Stimulated activated CD4-positive, alpha-beta T cell treated with anti-CD3 and anti-CD28 coated beads, TNF-alpha, amount 100 ng/mL, for 24 hours (primary cell): ENCODE measurements at regions not wholly inside any gene's neighbourhood (a gene's known extent, or its start where the extent isn't known, plus 50 kb on each side); places are given as distances from the start of the nearest gene placed in this dataset.
"Not testable (repeated sequence)": the region's sequence is repeated elsewhere in the genome, so short reads cannot be mapped to it uniquely, and the experiment has no call there.

ENCODE experiments used
- DNase-seq, 3 experiments: peaks; one replicate each; pipeline ENCODE4 v3.0.0-alpha.2; 2020; ENCODE audit warnings: low read depth in 3 of 3

- DNase-seq = no peak
These were observed 142.4 kb downstream of the FCRL5 start for GRCh38 chr1:157409927-157410326.

GRCh38 chr1:157407917-157408525 is 144.3 kb downstream of the FCRL5 start:
- no peak for DNase-seq

DNA sequence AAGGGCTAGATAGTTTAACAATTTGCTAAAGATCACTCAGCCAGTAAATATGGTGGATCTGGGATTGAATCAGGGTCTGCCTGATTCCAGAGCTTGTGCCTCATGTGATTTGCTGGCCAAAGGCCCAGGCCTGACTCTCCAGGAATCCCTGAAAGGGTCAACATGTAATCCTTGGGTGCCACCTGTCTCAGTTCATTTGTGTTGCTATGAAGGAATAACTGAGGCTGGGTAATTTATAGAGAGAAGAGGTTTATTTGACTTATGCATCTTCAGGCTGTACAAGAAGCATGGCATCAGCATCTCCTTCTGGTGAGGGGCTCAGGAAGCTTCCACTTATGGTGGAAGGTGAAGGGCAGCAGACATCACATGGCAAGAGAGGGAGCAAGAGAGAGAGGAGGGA is 144.9 kb downstream of the FCRL5 start:
- no peak for DNase-seq

GRCh38 chr1:157405662-157406061 is 146.7 kb downstream of the FCRL5 start:
- DNase-seq = no peak

DNA sequence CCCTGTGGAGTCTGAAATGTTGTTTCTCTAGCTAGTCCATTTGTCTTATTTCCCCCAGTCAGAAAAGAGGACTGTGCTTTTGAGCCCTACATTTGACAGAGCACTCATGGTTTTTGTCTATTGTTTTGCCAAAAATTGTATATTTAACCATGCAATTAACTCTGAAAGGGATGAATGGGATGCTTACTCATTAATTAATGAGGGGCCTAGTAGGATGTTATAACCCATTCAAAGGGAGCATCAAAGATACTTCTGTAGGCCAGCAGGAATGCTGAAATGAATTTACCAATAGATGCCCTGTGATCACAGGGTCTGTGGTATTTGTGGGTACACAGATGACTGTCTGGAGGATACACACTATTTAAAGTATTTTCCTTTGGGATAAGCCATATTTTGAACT is 147.7 kb downstream of the FCRL5 start:
- DNase-seq = no peak

GRCh38 chr1:157404063-157404501 is 148.2 kb downstream of the FCRL5 start:
- no peak for DNase-seq

- no peak for DNase-seq
These were observed 148.7 kb downstream of the FCRL5 start for GRCh38 chr1:157403608-157404007.

GRCh38 chr1:157403203-157403602 is 149.1 kb downstream of the FCRL5 start:
- no peak for DNase-seq

- no peak for DNase-seq
These were observed 151.5 kb downstream of the FCRL5 start for GRCh38 chr1:157400766-157401165.

- no peak for DNase-seq
These were observed 152.3 kb downstream of the FCRL5 start for GRCh38 chr1:157399984-157400382.

DNA sequence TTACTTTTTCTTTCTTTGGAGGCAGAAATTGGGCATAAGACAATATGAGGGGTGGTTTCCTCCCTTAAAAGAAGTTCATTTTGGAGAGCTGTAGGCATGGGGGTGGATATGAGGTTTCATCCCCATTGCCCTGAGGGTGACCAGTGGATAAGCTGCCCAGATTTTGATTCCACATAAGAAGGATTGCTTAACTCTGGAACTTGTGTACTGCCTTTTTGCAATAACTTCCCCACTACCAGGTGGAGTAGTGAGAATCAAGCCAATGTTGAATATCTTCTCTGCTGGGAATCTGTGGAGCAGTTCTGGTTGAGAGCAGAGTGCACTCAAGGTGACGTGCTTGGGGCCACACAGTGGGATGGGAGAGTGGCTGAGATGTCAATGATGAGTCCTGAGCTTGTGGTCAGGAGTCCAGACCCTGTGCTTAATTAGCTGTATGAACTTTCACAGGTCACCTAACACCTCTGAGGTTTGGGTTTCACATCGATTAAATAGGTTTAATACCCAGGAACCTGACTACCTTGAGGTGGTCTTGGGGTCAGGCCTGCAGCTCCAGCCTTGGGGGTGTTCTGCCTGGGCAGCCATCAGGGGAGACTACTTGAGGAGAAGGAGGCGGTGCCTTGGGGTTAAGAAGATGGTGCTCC is 152.9 kb downstream of the FCRL5 start:
- no peak for DNase-seq

- no peak for DNase-seq
These were observed 161.7 kb downstream of the FCRL5 start for GRCh38 chr1:157390651-157391050.

- no peak for DNase-seq
These were observed 164.3 kb downstream of the FCRL5 start for GRCh38 chr1:157388057-157388456.

DNA sequence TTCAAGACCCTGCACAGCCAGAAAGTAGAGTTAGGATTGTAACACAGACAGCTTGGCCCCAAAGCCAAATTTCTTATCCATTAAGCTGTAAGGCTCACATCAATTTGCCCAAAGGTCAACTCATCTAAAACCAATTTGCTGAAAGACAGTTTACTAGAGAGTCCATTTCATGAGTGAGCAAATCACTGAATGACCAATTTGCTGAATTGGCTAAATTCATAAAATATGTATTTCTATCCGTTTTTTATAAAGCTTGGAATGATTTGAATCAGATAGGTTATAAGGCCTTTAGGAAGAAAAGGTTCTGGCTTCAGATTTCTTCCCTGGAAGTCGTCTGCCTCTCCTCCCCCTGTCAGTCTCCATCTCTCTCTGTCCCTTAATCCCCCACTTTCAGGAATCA is 168.1 kb downstream of the FCRL5 start:
- DNase-seq = no peak

DNA sequence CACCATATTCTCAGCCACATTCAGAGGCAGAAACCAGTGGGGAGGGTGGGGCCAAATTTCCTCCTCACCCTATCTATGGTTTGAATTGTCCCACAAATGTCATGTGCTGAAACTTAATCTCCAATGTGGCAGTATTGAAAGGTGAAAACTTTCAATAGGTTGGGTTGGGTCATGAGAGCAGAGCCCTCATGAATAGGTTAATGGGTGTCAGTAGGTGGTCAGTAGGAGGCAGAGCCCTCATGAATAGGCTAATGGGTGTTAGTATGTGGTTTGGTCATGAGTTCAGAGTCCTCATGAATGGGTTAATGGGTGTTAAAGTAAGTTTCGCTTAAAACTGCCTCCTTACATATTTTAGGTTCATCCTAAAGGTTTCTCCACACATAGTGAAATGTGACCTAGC is 170.0 kb downstream of the FCRL5 start:
- no peak for DNase-seq

DNA sequence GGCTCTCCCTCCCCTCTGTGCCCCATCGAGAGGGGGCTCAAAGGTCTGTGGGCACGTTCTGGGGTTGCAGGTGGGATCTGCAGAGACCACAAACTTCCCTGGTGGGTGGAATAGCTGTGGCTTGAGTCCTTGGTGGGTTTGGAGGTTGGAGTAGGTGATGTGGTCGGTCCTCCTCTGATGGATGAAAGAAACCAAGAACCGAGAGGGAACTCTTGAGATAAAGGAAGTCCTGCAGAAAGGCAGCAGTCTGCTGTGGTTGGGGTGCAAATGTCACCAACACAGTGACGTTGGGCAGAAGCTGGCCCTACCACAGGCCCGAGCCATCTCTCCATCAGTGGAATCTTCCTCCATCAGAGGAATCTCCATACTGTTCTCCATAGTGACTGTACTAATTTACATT is 171.8 kb downstream of the FCRL5 start:
- DNase-seq = no peak

- not testable (repeated sequence) for DNase-seq
These were observed 175.0 kb downstream of the FCRL5 start for GRCh38 chr1:157377280-157377713.

DNA sequence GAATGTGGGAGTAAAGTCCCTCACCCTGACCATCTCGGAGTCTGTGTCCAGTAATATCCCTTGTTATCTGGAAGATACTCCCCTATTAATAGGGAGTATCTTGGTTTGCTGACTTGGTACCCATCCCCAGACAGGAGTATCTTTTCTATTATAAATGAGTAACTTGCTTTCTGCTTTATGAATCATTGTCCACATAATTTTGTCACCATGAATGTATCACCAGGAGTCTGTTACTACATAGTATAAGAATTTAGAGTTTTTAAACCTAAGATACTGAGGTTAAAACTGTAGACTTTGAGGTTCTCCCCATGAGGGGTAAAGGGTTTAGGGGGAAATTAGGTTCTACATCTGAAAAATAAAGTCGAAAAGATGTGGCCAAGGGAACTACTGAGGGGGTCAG is 175.6 kb downstream of the FCRL5 start:
- no peak for DNase-seq

- not testable (repeated sequence) for DNase-seq
These were observed 180.0 kb downstream of the FCRL5 start for GRCh38 chr1:157372311-157372710.

GRCh38 chr1:157371826-157372225 is 180.5 kb downstream of the FCRL5 start:
- DNase-seq = no peak

GRCh38 chr1:157371221-157371620 is 181.1 kb downstream of the FCRL5 start:
- no peak for DNase-seq

GRCh38 chr1:157370698-157371097 is 181.6 kb downstream of the FCRL5 start:
- no peak for DNase-seq

DNA sequence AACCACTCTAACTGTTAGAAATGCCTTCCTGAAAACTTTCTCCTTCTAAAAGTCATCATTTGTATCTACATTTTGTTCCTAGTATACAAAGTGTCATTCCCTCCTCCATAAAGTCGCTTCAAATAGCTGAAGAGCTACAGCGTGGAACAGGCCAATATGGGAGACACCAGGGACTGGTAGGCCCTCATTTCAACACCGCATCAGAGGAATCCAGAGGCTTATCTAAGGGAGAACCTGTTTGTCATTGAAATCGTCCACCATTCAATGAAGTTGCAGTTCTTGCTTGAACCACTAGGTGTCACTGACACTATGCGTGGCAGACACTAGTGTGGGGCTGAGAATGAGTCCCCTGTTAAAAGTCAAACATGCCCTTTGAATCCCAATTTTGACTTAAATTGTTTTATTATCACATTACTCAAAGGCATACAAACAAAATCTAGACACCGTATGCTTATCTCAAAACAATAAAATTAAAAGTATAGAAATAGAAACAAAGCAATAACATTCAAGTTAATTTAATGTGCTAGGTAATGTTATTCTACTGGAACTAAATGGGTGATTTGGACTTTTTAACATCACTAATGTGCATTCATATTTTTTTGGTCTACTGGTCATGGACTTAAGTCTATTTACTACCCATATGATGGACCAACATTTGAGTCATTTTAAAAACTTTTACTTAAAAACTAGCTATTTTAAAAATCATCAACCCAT is 182.3 kb downstream of the FCRL5 start:
- peak in 2 of 3 experiments; percentile 9 to 13 for DNase-seq
